WTC11 (cell line): ENCODE measurements at regions not wholly inside any gene's neighbourhood (a gene's known extent, or its start where the extent isn't known, plus 50 kb on each side); places are given as distances from the start of the nearest gene placed in this dataset.

Experiments
- TEAD1 ChIP-seq: sonication (generic); formaldehyde crosslinking; IDR thresholded peaks from 2 replicates; pipeline ENCODE4 v1.8.0; 2022; ENCODE audit warnings: mild to moderate bottlenecking, missing genetic modification reagents
- TF ChIP-seq, protein P1 (sequence below): fragments of 200-600 bp; IDR thresholded peaks from 2 replicates; pipeline ENCODE4 v1.8.0; 2022; ENCODE audit warnings: antibody characterized with exemption
- TF ChIP-seq, protein P2 (sequence below): sonication (generic); formaldehyde crosslinking; IDR thresholded peaks from 2 replicates; pipeline ENCODE4 v1.8.0; 2022; ENCODE audit warnings: mild to moderate bottlenecking, missing genetic modification reagents

DNA sequence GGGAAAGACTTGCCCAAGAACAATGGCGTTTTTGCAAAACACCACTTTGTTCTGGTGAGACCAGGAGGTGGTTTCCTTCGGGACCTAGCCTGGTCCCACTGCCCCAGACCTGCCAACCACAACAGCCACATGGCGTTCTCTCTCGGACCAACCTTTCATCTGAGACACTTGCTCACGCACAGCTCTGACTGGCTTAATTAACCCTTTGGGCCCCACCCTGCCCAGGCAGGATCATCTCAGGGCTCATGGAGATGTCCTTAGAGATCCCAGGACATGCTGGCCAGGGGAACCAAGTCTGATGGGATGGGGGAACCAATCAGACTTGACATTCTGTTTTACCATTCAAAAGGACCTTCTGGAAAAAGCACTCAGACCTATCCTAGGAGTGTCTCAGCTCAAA, 97.8 kb upstream of the SLC2A1 start:
- no peak for TF ChIP-seq TEAD1
- TF ChIP-seq, protein P1, sequence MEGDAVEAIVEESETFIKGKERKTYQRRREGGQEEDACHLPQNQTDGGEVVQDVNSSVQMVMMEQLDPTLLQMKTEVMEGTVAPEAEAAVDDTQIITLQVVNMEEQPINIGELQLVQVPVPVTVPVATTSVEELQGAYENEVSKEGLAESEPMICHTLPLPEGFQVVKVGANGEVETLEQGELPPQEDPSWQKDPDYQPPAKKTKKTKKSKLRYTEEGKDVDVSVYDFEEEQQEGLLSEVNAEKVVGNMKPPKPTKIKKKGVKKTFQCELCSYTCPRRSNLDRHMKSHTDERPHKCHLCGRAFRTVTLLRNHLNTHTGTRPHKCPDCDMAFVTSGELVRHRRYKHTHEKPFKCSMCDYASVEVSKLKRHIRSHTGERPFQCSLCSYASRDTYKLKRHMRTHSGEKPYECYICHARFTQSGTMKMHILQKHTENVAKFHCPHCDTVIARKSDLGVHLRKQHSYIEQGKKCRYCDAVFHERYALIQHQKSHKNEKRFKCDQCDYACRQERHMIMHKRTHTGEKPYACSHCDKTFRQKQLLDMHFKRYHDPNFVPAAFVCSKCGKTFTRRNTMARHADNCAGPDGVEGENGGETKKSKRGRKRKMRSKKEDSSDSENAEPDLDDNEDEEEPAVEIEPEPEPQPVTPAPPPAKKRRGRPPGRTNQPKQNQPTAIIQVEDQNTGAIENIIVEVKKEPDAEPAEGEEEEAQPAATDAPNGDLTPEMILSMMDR = no peak
- TF ChIP-seq, protein P2, sequence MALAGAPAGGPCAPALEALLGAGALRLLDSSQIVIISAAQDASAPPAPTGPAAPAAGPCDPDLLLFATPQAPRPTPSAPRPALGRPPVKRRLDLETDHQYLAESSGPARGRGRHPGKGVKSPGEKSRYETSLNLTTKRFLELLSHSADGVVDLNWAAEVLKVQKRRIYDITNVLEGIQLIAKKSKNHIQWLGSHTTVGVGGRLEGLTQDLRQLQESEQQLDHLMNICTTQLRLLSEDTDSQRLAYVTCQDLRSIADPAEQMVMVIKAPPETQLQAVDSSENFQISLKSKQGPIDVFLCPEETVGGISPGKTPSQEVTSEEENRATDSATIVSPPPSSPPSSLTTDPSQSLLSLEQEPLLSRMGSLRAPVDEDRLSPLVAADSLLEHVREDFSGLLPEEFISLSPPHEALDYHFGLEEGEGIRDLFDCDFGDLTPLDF = no peak
